Posterior cingulate gyrus (tissue), 11 donors: ENCODE measurements at regions not wholly inside any gene's neighbourhood (a gene's known extent, or its start where the extent isn't known, plus 50 kb on each side); places are given as distances from the start of the nearest gene placed in this dataset.

Source experiments
- DNase-seq, 10 donors: peaks; one replicate each; pipeline versions ENCODE4 v3.0.0 to v3.0.0-alpha.2; 2020 to 2021; ENCODE audit warnings: mixed read lengths in 3 of 10
- intact Hi-C: fragments of 100-400 bp; cut with DNase I; formaldehyde crosslinking; loops from one replicate; pipeline ENCODE4 v1.15.1; 2023

GRCh38 chr7:34453150-34453549 lies 204.9 kb upstream of the NPSR1 start:
- no peak for DNase-seq
- intact Hi-C loops, result no loop called here

DNA sequence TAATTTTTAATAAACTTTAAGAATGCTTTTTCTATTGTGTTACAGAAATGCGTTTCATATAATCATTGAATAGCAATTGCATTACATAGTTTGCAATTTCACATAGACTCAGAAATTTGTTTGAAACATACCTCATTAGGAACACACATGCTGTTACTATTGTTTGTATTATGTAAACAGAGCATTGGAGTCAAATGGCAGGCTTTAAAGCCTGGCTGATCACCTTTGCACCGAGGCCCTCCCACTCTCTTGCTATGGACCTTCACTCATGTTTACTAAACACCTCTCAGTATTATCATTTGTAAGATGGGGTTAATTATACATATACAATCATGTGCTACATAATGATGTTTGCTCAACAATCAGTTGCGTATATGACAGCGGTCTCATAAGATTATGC lies 203.6 kb upstream of the NPSR1 start:
- intact Hi-C loops, result no loop called here
- DNase-seq, result no peak

- intact Hi-C loops, result no loop called here
- peak in 2 of 10 donors; percentile 49 to 63 for DNase-seq
Observed at GRCh38 chr7:34457329-34457728, 200.7 kb upstream of the NPSR1 start.

GRCh38 chr7:34463830-34464229 lies 194.2 kb upstream of the NPSR1 start:
- DNase-seq, result no peak
- intact Hi-C loops, result no loop called here

GRCh38 chr7:34471844-34472243 lies 186.2 kb upstream of the NPSR1 start:
- intact Hi-C loops, result no loop called here
- no peak for DNase-seq

GRCh38 chr7:34486371-34486770 lies 171.6 kb upstream of the NPSR1 start:
- peak in 4 of 10 donors; percentile 11 to 35 (median 18) for DNase-seq
- intact Hi-C loops, result no loop called here

GRCh38 chr7:34487391-34488115 lies 170.5 kb upstream of the NPSR1 start:
- intact Hi-C loops, result no loop called here
- DNase-seq, result no peak

DNA sequence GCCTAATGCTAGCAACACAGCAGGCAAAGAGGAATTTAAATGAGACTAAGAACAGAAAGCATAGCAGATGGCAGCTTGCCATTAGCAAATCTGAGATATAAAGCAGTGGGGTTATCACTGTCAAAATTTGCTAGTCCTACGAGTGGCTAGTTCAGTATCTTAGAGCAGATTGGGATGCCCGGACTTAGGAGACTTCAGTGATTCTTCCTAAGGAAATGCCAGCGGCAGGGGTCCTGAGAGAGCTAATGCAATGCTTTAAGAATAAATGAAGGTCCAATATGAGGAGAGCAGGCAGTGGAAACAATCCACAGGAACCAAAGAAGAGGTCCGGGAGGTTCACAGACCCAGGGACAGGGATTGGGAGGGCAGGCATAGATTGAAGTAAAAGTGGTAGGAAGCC lies 169.3 kb upstream of the NPSR1 start:
- DNase-seq, result no peak
- intact Hi-C loops, result no loop called here

GRCh38 chr7:34491899-34492298 lies 166.1 kb upstream of the NPSR1 start:
- no peak for DNase-seq
- intact Hi-C loops, result no loop called here

- DNase-seq, result no peak
- intact Hi-C loops, result no loop called here
Observed at GRCh38 chr7:34493752-34494151, 164.3 kb upstream of the NPSR1 start.

GRCh38 chr7:34497153-34497777 lies 160.8 kb upstream of the NPSR1 start:
- no peak for DNase-seq
- intact Hi-C loops, result no loop called here

DNA sequence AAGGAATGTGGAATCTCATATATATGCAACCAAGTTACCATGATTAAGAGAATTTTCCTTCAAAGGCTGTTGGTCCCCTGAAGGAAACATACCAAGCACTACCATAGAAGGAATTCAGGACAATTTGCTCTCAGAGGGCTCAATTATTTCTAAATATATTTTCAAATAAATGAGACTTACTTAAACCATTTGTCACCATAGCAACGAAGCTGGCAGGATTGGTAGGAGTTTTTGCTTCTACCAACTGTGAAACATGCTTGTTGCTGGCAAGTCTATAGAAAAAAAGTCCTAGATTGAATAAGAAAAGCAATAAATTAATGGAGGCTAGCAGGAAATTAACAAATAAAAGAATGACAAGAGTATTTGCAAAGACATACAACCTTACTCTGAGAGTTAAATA lies 156.9 kb upstream of the NPSR1 start:
- intact Hi-C loops, result no loop called here

DNA sequence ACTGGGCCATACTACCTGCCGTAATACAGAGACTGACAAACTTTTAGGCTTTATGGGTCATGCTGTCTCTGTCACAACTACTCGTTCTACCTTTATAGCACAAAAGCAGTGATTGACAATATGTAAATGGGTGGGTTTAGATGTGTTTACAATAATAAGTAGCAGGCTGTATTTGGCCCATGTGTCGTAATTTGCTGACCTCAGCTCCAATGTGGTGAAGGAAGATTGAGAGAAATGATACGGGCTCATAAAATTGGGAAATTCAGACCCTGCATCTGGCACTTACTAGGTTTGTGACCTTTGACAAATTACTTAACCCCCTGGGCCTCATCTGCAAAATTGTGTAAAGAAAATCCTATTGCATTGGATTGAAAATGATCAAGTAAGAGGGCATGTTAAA lies 150.8 kb upstream of the NPSR1 start:
- intact Hi-C loops, result no loop called here
- no peak for DNase-seq

More for the DNA sequence above, 156.9 kb upstream of the NPSR1 start:
- no peak for DNase-seq

DNA sequence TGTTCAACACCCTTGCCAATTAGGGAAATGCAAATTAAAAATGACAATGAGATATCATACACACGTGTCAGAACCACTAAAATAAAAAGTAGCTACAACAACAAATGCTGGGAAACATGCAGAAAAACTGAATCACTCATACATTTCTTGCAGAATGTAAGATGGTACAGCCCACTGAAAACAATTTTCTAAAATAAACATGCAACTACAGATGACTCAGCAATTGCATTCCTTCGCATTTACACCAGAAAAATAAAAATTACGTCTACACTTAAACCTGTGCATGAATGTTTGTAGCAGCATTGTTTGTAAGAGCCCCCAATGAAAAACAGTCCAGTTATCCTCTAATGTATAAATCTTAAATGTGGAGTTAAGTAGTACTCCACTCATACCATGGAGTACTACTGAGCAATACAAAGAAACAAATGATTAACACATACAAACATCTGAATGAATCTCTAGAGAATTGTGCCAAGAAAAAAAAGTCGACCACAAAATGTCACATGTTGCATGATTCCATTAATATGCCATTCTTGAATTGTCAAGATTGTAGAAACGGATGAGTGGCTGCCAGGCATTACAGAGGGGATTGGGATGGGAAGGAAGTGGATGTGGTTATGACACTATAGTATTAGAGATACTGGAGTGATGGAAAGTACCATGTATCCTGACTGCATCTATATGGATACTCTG lies 134.6 kb upstream of the NPSR1 start:
- no peak for DNase-seq
- intact Hi-C loops, result no loop called here

DNA sequence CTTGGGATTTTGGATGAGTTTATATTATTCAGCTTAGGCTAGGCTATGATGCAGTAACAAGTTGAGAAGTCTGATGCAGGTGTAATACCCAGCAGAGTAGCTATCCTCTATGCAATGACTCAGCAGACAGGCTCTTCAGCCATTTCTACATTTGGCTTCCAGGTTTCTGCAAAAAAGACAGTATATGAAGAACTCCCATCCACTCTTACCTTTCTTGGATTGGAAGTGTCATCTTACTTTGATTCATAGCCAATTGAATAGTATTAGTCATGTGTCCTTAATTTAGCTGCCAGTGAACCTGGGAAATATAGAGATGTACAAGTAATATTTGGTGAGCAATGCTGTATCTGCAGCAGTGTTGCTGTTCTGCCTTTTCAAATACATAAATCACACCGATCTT lies 127.8 kb upstream of the NPSR1 start:
- no peak for DNase-seq

GRCh38 chr7:34539003-34539402 lies 119.0 kb upstream of the NPSR1 start:
- intact Hi-C loops, result no loop called here
- DNase-seq, result no peak

More for the DNA sequence above, 127.8 kb upstream of the NPSR1 start:
- intact Hi-C loops, result no loop called here

DNA sequence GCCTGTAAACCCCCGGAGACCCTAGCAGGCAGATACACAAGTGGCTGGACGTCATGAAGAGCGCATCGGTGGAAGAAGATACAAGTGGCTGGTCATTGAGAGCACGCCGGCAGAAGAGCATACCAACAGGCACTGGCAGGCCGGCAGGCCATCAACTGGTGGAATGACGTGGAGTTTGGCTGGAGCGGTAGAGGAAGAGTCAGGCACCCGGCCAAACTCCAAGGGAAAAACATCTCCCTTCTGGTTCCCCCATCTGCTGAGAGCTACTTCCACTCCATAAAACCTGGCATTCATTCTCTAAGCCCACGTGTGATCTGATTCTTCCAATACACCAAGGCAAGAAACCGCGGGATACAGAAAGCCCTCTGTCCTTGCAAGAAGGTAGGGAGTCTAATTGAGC lies 113.4 kb upstream of the NPSR1 start:
- peak in 3 of 10 donors; percentile 26 to 66 (median 49) for DNase-seq
- intact Hi-C loops, result no loop called here

GRCh38 chr7:34550996-34551395 lies 107.0 kb upstream of the NPSR1 start:
- intact Hi-C loops, result no loop called here
- no peak for DNase-seq

DNA sequence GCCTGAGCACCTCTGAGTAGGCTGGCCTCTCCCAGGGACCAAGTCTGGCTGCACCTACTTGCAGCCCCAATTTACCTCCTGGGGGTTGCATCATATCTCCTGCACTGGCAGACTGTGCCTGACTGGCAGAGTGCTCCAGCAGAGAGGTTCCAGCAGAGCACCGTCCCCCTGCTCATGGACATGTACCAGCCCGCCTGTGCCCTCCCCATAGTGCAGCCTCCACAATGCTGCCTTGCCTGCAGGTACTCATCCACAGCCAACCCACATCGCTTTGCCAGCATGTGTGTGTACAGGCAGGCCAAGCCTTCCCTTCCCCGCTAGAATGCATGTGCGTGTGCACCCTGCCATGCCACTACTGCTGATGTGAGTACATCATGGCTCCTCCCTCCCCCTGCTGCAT lies 105.5 kb upstream of the NPSR1 start:
- intact Hi-C loops, result no loop called here
- DNase-seq, result peak in 2 of 10 donors; percentile 15 to 38

- intact Hi-C loops, result no loop called here
Observed at GRCh38 chr7:34558022-34558421, 100.0 kb upstream of the NPSR1 start.

GRCh38 chr7:34564091-34564490 lies 93.9 kb upstream of the NPSR1 start:
- DNase-seq, result no peak
- intact Hi-C loops, result no loop called here

More at GRCh38 chr7:34558022-34558421, 100.0 kb upstream of the NPSR1 start:
- DNase-seq, result no peak

- no peak for DNase-seq
- intact Hi-C loops, result no loop called here
Observed at GRCh38 chr7:34567906-34568305, 90.1 kb upstream of the NPSR1 start.
